ENCODE measurements at regions not wholly inside any gene's neighbourhood (a gene's known extent, or its start where the extent isn't known, plus 50 kb on each side); places are given as distances from the start of the nearest gene placed in this dataset.

DNA sequence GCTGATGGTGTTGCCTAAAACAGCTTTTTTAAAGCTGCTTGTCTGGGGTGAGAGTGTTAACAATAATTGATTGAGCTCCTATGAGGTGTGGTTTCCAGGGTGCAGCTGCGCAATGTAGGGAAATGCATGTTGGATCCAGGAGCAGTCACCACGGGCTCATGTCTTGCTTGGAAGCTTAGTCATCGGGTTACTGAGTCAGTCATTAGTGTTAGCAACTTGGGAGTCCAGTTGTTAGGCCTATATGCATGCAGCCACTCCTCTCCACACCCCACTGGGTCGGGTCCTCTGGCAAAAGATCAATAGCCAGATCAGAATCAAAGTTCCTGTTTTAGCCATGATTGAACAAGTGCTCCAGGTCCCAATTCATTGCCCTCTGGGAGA lies 271.7 kb upstream of the CHD6 start:
- BruUV-seq (replicated peaks), result no TSS peak
- no peak overlapping the region for H4K91ac ChIP-seq (ENCODE audit: insufficient read depth, low read depth, low read length)
- no peak overlapping the region for H3K4ac ChIP-seq (ENCODE audit: low read depth, low read length)
- H2BK5ac ChIP-seq (ENCODE audit: low read depth, low read length, poor library complexity, severe bottlenecking), result no peak overlapping the region
- H3K9me3 ChIP-seq (ENCODE audit: control insufficient read depth, insufficient read depth, low read length), result peaks cover 10% of the 10 kb centered on the region; the same call in 1 of the 2 replicates
- intact Hi-C loops (cut with micrococcal nuclease), result no loop called here
- H4K5ac ChIP-seq (ENCODE audit: low read depth, low read length), result no peak overlapping the region
- ChIA-PET POLR2A (ENCODE audit: unreplicated experiment) (no interaction called here), CTCF (no interaction called here)
- no peak overlapping the region for H3K4me3 ChIP-seq (ENCODE audit: insufficient read depth, low read depth, low read length)
- no peaks in the 10 kb centered on the region for H3K9me1 ChIP-seq (ENCODE audit: insufficient read depth, low read length)
- H3K14ac ChIP-seq (replicated peaks; ENCODE audit: low read depth, low read length), result no peak overlapping the region
- no peak overlapping the region for H3K56ac ChIP-seq (ENCODE audit: extremely low read depth, insufficient read depth, low read length)
- no peak overlapping the region for H2AK9ac ChIP-seq (replicated peaks; ENCODE audit: low read depth, low read length, poor library complexity)
- H2BK15ac ChIP-seq (ENCODE audit: low read depth, low read length), result no peak overlapping the region
- H2BK120ac ChIP-seq (ENCODE audit: low read depth, low read length), result no peak overlapping the region
- no peak overlapping the region for H3K9ac ChIP-seq (ENCODE audit: low read depth, low read length)
- ATAC-seq (ENCODE audit: low read depth) (no peak), DNase-seq (no peak)
- no peak overlapping the region for H3K23ac ChIP-seq (ENCODE audit: low read depth, low read length)
- H3K36me3 ChIP-seq (ENCODE audit: control insufficient read depth, insufficient read depth, low read length), result no peaks in the 10 kb centered on the region
- no peak overlapping the region for H4K8ac ChIP-seq (ENCODE audit: low read depth in 2 of 2, low read length in 2 of 2)
- no peaks in the 10 kb centered on the region for H3K27me3 ChIP-seq (ENCODE audit: control insufficient read depth, insufficient read depth, low read length)
- no peak overlapping the region for H3K27ac ChIP-seq (ENCODE audit: insufficient read depth, low read length)
- no peak overlapping the region for H2AK5ac ChIP-seq (ENCODE audit: low read depth, low read length)
- H3K18ac ChIP-seq (ENCODE audit: low read depth, low read length), result no peak overlapping the region
- H3K4me2 ChIP-seq (ENCODE audit: low read depth, low read length), result no peak overlapping the region
- 29% methylated on average over 3 of the region's 4 CpGs; no CpG with 5 or more reads in 1 of the 2 experiments for WGBS, 2 experiments (ENCODE audit: extremely low coverage in 2 of 2, insufficient read length in 1 of 2)
- no peak overlapping the region for H2AFZ ChIP-seq (replicated peaks; ENCODE audit: low read length, poor library complexity)
- dilution Hi-C loops (cut with HindIII; ENCODE audit: low sequenced_read_pairs, unreplicated experiment), result no loop called here
- in situ Hi-C loops (cut with MboI; ENCODE audit: low sequenced_read_pairs), result no loop called here
- TF ChIP-seq MXI1 (IDR thresholded peaks at IDR 0.05; ENCODE audit: borderline replicate concordance, low read depth, low read length), result no peak
- TF ChIP-seq SMC3 (IDR thresholded peaks at IDR 0.05; ENCODE audit: low read depth, low read length), result no peak
- no peak for TF ChIP-seq RFX5 (IDR thresholded peaks at IDR 0.05; ENCODE audit: low read depth, low read length)
- TF ChIP-seq CHD1 (IDR thresholded peaks at IDR 0.05; ENCODE audit: low read depth, low read length), result no peak
- TF ChIP-seq, protein P1, sequence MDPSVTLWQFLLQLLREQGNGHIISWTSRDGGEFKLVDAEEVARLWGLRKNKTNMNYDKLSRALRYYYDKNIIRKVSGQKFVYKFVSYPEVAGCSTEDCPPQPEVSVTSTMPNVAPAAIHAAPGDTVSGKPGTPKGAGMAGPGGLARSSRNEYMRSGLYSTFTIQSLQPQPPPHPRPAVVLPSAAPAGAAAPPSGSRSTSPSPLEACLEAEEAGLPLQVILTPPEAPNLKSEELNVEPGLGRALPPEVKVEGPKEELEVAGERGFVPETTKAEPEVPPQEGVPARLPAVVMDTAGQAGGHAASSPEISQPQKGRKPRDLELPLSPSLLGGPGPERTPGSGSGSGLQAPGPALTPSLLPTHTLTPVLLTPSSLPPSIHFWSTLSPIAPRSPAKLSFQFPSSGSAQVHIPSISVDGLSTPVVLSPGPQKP (IDR thresholded peaks at IDR 0.05; ENCODE audit: borderline replicate concordance, low read depth, low read length), result no peak
- TF ChIP-seq, protein P2, sequence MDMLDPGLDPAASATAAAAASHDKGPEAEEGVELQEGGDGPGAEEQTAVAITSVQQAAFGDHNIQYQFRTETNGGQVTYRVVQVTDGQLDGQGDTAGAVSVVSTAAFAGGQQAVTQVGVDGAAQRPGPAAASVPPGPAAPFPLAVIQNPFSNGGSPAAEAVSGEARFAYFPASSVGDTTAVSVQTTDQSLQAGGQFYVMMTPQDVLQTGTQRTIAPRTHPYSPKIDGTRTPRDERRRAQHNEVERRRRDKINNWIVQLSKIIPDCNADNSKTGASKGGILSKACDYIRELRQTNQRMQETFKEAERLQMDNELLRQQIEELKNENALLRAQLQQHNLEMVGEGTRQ (IDR thresholded peaks at IDR 0.05; ENCODE audit: low read depth, low read length), result no peak
- no peak for TF ChIP-seq MAFK (IDR thresholded peaks at IDR 0.05; ENCODE audit: low read depth, low read length)
- TF ChIP-seq RCOR1 (IDR thresholded peaks at IDR 0.05; ENCODE audit: insufficient replicate concordance, low read length), result no peak
- no peak for TF ChIP-seq NFE2L2 (IDR thresholded peaks at IDR 0.05; ENCODE audit: low read depth, low read length)
- TF ChIP-seq, protein P3, sequence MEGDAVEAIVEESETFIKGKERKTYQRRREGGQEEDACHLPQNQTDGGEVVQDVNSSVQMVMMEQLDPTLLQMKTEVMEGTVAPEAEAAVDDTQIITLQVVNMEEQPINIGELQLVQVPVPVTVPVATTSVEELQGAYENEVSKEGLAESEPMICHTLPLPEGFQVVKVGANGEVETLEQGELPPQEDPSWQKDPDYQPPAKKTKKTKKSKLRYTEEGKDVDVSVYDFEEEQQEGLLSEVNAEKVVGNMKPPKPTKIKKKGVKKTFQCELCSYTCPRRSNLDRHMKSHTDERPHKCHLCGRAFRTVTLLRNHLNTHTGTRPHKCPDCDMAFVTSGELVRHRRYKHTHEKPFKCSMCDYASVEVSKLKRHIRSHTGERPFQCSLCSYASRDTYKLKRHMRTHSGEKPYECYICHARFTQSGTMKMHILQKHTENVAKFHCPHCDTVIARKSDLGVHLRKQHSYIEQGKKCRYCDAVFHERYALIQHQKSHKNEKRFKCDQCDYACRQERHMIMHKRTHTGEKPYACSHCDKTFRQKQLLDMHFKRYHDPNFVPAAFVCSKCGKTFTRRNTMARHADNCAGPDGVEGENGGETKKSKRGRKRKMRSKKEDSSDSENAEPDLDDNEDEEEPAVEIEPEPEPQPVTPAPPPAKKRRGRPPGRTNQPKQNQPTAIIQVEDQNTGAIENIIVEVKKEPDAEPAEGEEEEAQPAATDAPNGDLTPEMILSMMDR (conservative IDR thresholded peaks at IDR 0.05; ENCODE audit: low read depth, low read length), result no peak
- no peak for TF ChIP-seq FOS (IDR thresholded peaks at IDR 0.05; ENCODE audit: low read depth, low read length)
- TF ChIP-seq POLR2A (IDR thresholded peaks at IDR 0.05; ENCODE audit: low read depth, low read length), result no peak
- no peak for TF ChIP-seq BHLHE40 (IDR thresholded peaks at IDR 0.05; ENCODE audit: low read depth, low read length)
- no peak for TF ChIP-seq RAD21 (IDR thresholded peaks at IDR 0.05; ENCODE audit: low read length)
- no peak for TF ChIP-seq CEBPB (IDR thresholded peaks at IDR 0.05; ENCODE audit: low read depth, low read length)
- H3K4me1 ChIP-seq (ENCODE audit: control insufficient read depth, insufficient read depth, low read length), result no peaks in the 10 kb centered on the region
- H2BK20ac ChIP-seq (ENCODE audit: low read depth, low read length), result no peak overlapping the region
- H3K79me1 ChIP-seq (ENCODE audit: low read depth in 1 of 2, low read length in 2 of 2), result no peaks in the 10 kb centered on the region
- H4K20me1 ChIP-seq (ENCODE audit: insufficient read depth, low read length), result no peaks in the 10 kb centered on the region
